Adipocyte (in vitro differentiated cells): ENCODE measurements at regions not wholly inside any gene's neighbourhood (a gene's known extent, or its start where the extent isn't known, plus 50 kb on each side); places are given as distances from the start of the nearest gene placed in this dataset.

Experiments used
- DNase-seq: peaks from one replicate; pipeline ENCODE4 v3.0.0-alpha.2; 2015; ENCODE audit warnings: low read depth
- H3K27me3 ChIP-seq: replicated peaks from 2 replicates; pipeline ENCODE4 v1.7.0; 2013; ENCODE audit warnings: mild to moderate bottlenecking, low read length, moderate library complexity; ENCODE audit not compliant: control insufficient read depth, insufficient read depth
- H3K36me3 ChIP-seq: 2 replicates; pipeline ENCODE4 v1.7.0; 2013; ENCODE audit warnings: low read length, mild to moderate bottlenecking, moderate library complexity; ENCODE audit not compliant: control insufficient read depth, insufficient read depth, severe bottlenecking
- H3K4me1 ChIP-seq: 2 replicates; pipeline ENCODE4 v1.7.0; 2013; ENCODE audit warnings: mild to moderate bottlenecking, low read length, moderate library complexity; ENCODE audit not compliant: control insufficient read depth, insufficient read depth
- H3K4me3 ChIP-seq: 2 replicates; pipeline ENCODE4 v1.7.0; 2013; ENCODE audit warnings: mild to moderate bottlenecking, low read length, moderate library complexity
- H3K9ac ChIP-seq: 2 replicates; pipeline ENCODE4 v1.7.0; 2013; ENCODE audit warnings: mild to moderate bottlenecking, low read length, moderate library complexity
- H3K9me3 ChIP-seq: 2 replicates; pipeline ENCODE4 v1.7.0; 2013; ENCODE audit warnings: mild to moderate bottlenecking, low read length, moderate library complexity; ENCODE audit not compliant: control insufficient read depth

DNA sequence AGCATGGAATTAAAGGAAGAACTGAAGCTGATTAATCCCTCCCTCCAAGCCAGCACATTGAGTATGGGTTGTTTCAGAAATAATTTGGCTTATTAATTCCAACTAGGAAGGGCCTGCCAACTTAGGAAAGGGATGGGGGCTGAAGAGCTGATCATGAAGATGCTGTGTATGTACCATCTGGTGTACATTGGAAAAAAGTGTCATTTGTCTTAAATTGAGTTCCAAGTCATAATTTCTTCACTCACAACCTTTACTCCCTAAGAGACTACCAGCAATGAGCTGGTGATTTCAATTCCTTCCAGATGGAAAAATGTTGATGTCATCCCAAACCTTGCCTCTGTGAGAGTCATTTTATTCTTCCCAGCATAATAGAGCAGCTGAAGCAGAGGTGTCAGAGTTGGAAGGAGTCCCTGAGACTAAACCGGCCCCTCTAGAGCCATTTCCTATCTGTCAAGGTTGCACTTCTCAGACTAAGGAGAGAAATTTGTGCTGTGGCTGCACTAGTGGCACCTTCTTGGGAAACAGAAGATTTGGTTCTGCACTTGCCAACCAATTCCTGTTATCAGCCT lies 79.4 kb downstream of the GTPBP8 start:
- Histone ChIP-seq H3K4me1 (peaks cover 14% of the 10 kb centered on the region), H3K9ac (no peak overlapping the region), H3K27me3 (no peaks in the 10 kb centered on the region), H3K36me3 (no peaks in the 10 kb centered on the region), H3K9me3 (peaks cover 7% of the 10 kb centered on the region), H3K4me3 (peak overlapping the region; percentile 57)
- peak; percentile 52 for DNase-seq

DNA sequence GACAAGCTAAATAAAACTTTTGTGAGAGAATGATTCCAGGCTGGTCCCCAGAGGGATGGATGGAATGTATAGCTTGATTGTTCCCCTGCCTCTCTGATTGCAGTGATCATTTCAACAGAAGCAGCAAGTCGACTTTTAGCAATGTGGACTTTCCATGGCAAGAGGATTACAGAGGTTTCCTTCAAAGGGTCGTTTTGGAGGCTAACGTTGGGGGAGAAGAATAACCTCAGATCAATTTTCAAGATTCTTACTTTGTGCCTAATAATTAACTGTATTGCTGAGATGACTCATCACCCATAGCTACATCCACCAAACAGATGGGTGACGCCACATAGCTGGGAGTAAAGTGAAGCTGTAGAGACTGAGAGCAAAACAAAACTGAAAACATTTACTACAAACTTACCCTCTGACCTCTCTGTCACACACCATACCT lies 79.9 kb downstream of the GTPBP8 start:
- Histone ChIP-seq H3K36me3 (no peaks in the 10 kb centered on the region), H3K9me3 (peaks cover 7% of the 10 kb centered on the region), H3K4me1 (peaks cover 14% of the 10 kb centered on the region), H3K4me3 (peak overlapping the region; percentile 57), H3K27me3 (no peaks in the 10 kb centered on the region), H3K9ac (no peak overlapping the region)
- DNase-seq = peak; percentile 61

DNA sequence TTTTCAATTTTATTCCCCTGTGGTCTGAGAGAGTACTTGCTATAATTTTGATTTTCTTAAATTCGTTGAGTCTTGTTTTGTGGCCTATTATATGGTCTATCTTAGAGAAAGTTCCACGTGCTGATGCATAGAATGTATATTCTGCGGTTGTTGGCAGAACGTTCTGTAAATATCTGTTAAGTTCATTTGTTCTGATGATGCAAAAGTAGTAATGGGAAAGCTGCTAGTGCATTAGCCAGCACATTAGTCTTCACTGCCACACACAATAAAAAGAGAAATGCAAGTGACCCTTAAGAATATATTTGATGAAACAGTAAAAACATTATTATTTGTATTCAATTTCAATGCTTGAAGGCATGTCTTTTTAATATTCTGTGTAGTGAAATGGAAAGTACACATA lies 84.8 kb downstream of the GTPBP8 start:
- Histone ChIP-seq H3K9ac (no peak overlapping the region), H3K36me3 (no peaks in the 10 kb centered on the region), H3K4me1 (peaks cover 6% of the 10 kb centered on the region), H3K9me3 (no peaks in the 10 kb centered on the region), H3K4me3 (no peak overlapping the region), H3K27me3 (no peaks in the 10 kb centered on the region)
- DNase-seq = no peak

GRCh38 chr3:113079218-113079961 lies 88.6 kb downstream of the GTPBP8 start:
- H3K9ac ChIP-seq = peak overlapping the region; percentile 7
- no peaks in the 10 kb centered on the region for H3K27me3 ChIP-seq
- DNase-seq = no peak
- no peaks in the 10 kb centered on the region for H3K36me3 ChIP-seq
- H3K4me1 ChIP-seq = peaks cover 4% of the 10 kb centered on the region
- H3K9me3 ChIP-seq = no peaks in the 10 kb centered on the region
- H3K4me3 ChIP-seq = peak overlapping the region; percentile 55

DNA sequence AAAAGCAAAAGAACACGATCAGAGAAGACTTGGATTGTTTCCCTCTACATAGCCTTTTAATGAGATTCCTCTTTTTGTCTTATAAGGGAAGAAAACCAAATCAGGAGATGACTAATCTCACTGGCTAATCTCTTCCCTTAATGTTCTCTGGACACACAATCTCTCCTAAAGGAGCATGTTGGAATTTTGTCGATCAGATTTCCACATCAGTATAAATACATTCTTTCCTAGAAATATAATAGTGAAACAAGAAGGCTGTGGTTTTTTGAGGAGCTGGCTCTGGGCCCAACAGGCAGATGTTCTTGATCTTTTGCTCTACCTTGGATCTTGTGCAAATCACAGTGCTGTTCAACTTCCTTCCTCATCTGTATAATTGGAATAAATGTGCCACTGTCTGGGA lies 94.0 kb downstream of the GTPBP8 start:
- no peaks in the 10 kb centered on the region for H3K36me3 ChIP-seq
- DNase-seq = peak; percentile 87
- H3K9me3 ChIP-seq = no peaks in the 10 kb centered on the region
- peaks cover 19% of the 10 kb centered on the region for H3K4me1 ChIP-seq
- peak overlapping the region; percentile 46 for H3K4me3 ChIP-seq
- H3K9ac ChIP-seq = peak overlapping the region; percentile 80
- H3K27me3 ChIP-seq = no peaks in the 10 kb centered on the region

DNA sequence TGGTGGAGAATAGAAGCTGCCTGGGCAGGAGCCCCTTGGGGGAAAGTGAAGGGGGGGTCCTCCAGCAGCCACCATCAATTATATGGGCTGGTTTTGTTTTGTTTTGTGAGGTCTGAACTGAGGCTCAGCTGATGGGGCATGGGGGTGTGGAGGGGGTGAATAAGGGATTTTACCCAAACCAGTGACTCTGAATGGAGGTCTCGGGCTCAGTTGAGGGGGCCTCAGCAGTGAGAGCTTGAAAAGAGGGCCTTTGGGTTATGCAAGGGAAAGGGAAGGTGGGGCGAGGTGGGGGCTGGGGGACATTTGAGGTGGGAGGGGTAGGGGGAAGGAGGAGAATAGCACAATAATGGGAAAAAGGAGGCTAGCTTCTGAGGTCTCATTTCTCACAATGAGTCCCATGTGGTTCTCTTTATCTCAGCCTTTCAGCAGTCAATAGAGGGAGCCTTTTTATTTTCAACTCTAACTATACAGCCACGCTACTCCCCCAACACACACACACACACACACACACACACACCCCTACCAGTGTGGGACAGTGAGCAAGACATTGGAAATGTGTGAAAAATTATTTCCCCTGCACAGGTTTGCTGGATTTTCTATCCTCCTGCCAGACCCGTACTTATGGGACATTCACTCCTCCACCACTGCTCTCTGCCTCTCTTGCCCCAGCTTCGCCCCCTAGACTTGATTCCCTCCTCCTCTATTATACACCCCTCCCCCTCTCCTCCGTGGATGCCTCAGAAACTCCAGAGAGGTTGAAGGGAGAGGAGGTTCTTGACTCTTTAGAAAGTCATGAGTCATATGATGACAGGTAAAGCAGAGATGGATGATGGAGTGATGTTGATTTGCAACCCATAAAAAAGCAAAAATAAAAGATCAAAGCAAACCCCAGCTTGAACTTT lies 96.0 kb downstream of the GTPBP8 start:
- Histone ChIP-seq H3K9ac (no peak overlapping the region), H3K36me3 (no peaks in the 10 kb centered on the region), H3K27me3 (no peaks in the 10 kb centered on the region), H3K4me3 (no peak overlapping the region), H3K9me3 (no peaks in the 10 kb centered on the region), H3K4me1 (peaks cover 20% of the 10 kb centered on the region)
- no peak for DNase-seq

- H3K9ac ChIP-seq = no peak overlapping the region
- H3K36me3 ChIP-seq = no peaks in the 10 kb centered on the region
- peaks cover 20% of the 10 kb centered on the region for H3K4me1 ChIP-seq
- no peak for DNase-seq
- no peaks in the 10 kb centered on the region for H3K9me3 ChIP-seq
- H3K27me3 ChIP-seq = no peaks in the 10 kb centered on the region
- H3K4me3 ChIP-seq = no peak overlapping the region
Observed at GRCh38 chr3:113088616-113089015, 97.8 kb downstream of the GTPBP8 start.

- Histone ChIP-seq H3K4me3 (no peak overlapping the region), H3K9ac (no peak overlapping the region), H3K36me3 (no peaks in the 10 kb centered on the region), H3K4me1 (peaks cover 18% of the 10 kb centered on the region), H3K9me3 (no peaks in the 10 kb centered on the region), H3K27me3 (no peaks in the 10 kb centered on the region)
- DNase-seq = no peak
Observed at GRCh38 chr3:113091417-113091816, 100.6 kb downstream of the GTPBP8 start.

DNA sequence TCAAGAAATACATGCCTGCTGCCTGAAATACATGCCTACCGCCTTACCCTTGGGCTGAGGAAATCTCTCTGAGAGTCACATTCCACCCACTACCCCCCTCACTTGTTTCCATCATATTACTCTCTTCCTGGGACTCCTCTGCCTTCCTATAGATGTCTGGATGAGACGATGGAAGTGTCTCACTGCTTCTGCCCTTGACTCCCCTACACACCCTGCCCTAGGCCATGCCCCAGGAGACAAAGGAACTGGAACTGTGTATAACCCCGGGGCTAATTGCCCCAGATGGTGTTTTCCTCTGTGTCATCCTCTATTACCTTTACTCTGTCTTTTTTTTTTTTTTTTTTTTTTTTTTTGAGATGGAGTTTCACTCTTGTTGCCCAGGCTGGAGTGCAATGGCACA lies 102.0 kb downstream of the GTPBP8 start:
- Histone ChIP-seq H3K36me3 (no peaks in the 10 kb centered on the region), H3K9me3 (no peaks in the 10 kb centered on the region), H3K9ac (no peak overlapping the region), H3K4me1 (peaks cover 31% of the 10 kb centered on the region), H3K4me3 (no peak overlapping the region), H3K27me3 (no peaks in the 10 kb centered on the region)
- DNase-seq = no peak

DNA sequence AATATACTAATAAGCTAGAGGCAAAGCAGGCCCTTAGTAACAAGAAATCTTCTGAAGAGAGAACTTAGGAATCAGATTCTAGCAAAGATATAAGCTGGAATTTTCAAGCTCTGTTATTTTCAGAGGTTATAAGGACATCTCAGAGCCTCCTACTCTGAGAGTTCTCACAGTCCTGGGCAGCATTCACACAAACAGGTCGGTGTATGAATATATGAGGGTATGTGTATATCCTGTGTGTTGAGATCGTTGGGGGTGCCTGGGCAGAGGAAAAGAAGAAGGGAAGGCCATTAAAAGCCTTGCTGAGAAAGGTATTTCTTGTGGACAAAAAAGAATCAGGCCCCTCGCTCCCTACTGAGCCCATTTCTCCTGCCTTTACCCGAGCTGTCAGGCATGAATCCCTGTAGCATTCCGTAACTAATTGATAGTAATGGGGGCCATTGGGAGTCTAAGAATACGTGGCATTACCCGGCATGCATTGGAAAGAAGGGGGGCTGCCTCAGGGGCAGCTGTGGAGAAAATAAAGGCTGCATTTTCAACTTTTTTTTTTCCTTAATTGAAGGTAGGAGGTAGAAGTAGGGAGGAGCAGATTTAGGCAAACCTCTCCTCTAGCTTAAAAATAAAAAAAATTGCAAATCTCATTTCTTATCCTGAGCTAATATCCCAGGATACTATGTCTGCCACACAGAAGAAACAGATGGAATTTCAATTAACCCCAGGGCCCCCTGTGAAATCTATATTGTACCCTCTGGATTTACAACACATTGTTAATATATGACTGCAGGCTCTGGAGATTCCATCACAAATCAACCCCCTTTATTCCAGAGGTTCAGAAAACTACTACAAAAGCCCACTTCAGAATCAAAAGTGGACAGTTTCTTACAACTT lies 103.8 kb downstream of the GTPBP8 start:
- no peaks in the 10 kb centered on the region for H3K27me3 ChIP-seq
- no peak overlapping the region for H3K9ac ChIP-seq
- H3K9me3 ChIP-seq = no peaks in the 10 kb centered on the region
- peaks cover 38% of the 10 kb centered on the region for H3K4me1 ChIP-seq
- H3K36me3 ChIP-seq = no peaks in the 10 kb centered on the region
- H3K4me3 ChIP-seq = no peak overlapping the region
- DNase-seq = no peak
